ENCODE measurements at regions not wholly inside any gene's neighbourhood (a gene's known extent, or its start where the extent isn't known, plus 50 kb on each side); places are given as distances from the start of the nearest gene placed in this dataset.
A peak's percentile ranks its signal among the peaks of the same experiment; 100 is the strongest.

GRCh38 chr22:27648853-27649252 lies 152.7 kb downstream of the MN1 start:
- no peak overlapping the region for H3K14ac ChIP-seq (ENCODE audit: low read length)
- H4K91ac ChIP-seq (ENCODE audit: low read depth, low read length, poor library complexity): no peak overlapping the region
- no peak overlapping the region for H2AFZ ChIP-seq (ENCODE audit: low read length)
- no peak overlapping the region for H2BK12ac ChIP-seq (ENCODE audit: low read length)
- no peak overlapping the region for H3K23ac ChIP-seq (ENCODE audit: low read depth, low read length, poor library complexity)
- no peak overlapping the region for H2BK120ac ChIP-seq (ENCODE audit: low read depth, low read length)
- no peak overlapping the region for H3K27ac ChIP-seq (replicated peaks; ENCODE audit: low read length)
- no peak overlapping the region for H2BK15ac ChIP-seq (ENCODE audit: low read length)
- DNase-seq (ENCODE audit: low spot score): no peak
- H3K27me3 ChIP-seq (ENCODE audit: control insufficient read depth in 3 of 3, insufficient read depth in 3 of 3, low read depth in 1 of 3, low read length in 3 of 3): no peaks in the 10 kb centered on the region
- no peaks in the 10 kb centered on the region for H3K9me3 ChIP-seq (replicated peaks in 1 of 2; ENCODE audit: control insufficient read depth in 2 of 2, insufficient read depth in 1 of 2, low read depth in 1 of 2, low read length in 2 of 2)
- no peak overlapping the region for H3K9ac ChIP-seq (ENCODE audit: low read depth, low read length, poor library complexity)
- H3K79me1 ChIP-seq (ENCODE audit: low read depth, low read length): no peaks in the 10 kb centered on the region
- H3K18ac ChIP-seq (ENCODE audit: low read length): no peak overlapping the region
- 100% methylated on average over 1 of the region's 2 CpGs; no CpG with 5 or more reads in 1 of the 2 donors for WGBS, 2 donors (ENCODE audit: extremely low coverage in 2 of 2, insufficient read length in 2 of 2, insufficient replicate concordance in 1 of 2)
- no peaks in the 10 kb centered on the region for H3K36me3 ChIP-seq (replicated peaks in 1 of 2; ENCODE audit: control insufficient read depth in 2 of 2, insufficient read depth in 2 of 2, low read length in 2 of 2)
- H4K8ac ChIP-seq (ENCODE audit: low read depth, low read length): no peak overlapping the region
- H3K4me1 ChIP-seq (ENCODE audit: control insufficient read depth in 2 of 2, insufficient read depth in 1 of 2, low read depth in 1 of 2, low read length in 2 of 2): peaks cover 5 to 14% of the 10 kb centered on the region in 2 donors
- no peak overlapping the region for H3K4ac ChIP-seq (ENCODE audit: low read length)
- H2BK5ac ChIP-seq (ENCODE audit: low read length): no peak overlapping the region
- H2AK5ac ChIP-seq (ENCODE audit: low read depth, low read length): no peak overlapping the region
- H3K4me2 ChIP-seq (ENCODE audit: insufficient read depth, low read length, poor library complexity, severe bottlenecking): no peak overlapping the region
- no peak overlapping the region for H3K4me3 ChIP-seq (ENCODE audit: low read length in 2 of 2)

- WGBS, 2 donors (ENCODE audit: extremely low coverage in 2 of 2, insufficient read length in 2 of 2, insufficient replicate concordance in 1 of 2): no CpG with 5 or more reads among the region's 10 CpGs
- Histone ChIP-seq H2BK15ac (ENCODE audit: low read length) (peak overlapping the region; percentile 70), H3K4me1 (ENCODE audit: control insufficient read depth in 2 of 2, insufficient read depth in 1 of 2, low read depth in 1 of 2, low read length in 2 of 2) (peaks cover 1 to 5% of the 10 kb centered on the region in 2 donors), H3K27ac (replicated peaks; ENCODE audit: low read length) (no peak overlapping the region), H3K14ac (ENCODE audit: low read length) (peak overlapping the region; percentile 4), H3K4me2 (ENCODE audit: insufficient read depth, low read length, poor library complexity, severe bottlenecking) (no peak overlapping the region), H3K4ac (ENCODE audit: low read length) (no peak overlapping the region), H4K8ac (ENCODE audit: low read depth, low read length) (no peak overlapping the region), H2AK5ac (ENCODE audit: low read depth, low read length) (peak overlapping the region; percentile 71), H3K18ac (ENCODE audit: low read length) (peak overlapping the region; percentile 83), H4K91ac (ENCODE audit: low read depth, low read length, poor library complexity) (no peak overlapping the region), H3K9ac (ENCODE audit: low read depth, low read length, poor library complexity) (peak overlapping the region; percentile 44), H2BK120ac (ENCODE audit: low read depth, low read length) (no peak overlapping the region), H3K23ac (ENCODE audit: low read depth, low read length, poor library complexity) (peak overlapping the region; percentile 48), H3K79me1 (ENCODE audit: low read depth, low read length) (no peaks in the 10 kb centered on the region), H3K9me3 (replicated peaks in 1 of 2; ENCODE audit: control insufficient read depth in 2 of 2, insufficient read depth in 1 of 2, low read depth in 1 of 2, low read length in 2 of 2) (no peaks in the 10 kb centered on the region), H2AFZ (ENCODE audit: low read length) (no peak overlapping the region), H3K27me3 (ENCODE audit: control insufficient read depth in 3 of 3, insufficient read depth in 3 of 3, low read depth in 1 of 3, low read length in 3 of 3) (no peaks in the 10 kb centered on the region), H3K4me3 (ENCODE audit: low read length in 2 of 2) (no peak overlapping the region), H3K36me3 (replicated peaks in 1 of 2; ENCODE audit: control insufficient read depth in 2 of 2, insufficient read depth in 2 of 2, low read length in 2 of 2) (no peaks in the 10 kb centered on the region), H2BK5ac (ENCODE audit: low read length) (no peak overlapping the region), H2BK12ac (ENCODE audit: low read length) (peak overlapping the region; percentile 80)
- DNase-seq (ENCODE audit: low spot score): no peak
Measured at GRCh38 chr22:27650572-27650971, 151.0 kb downstream of the MN1 start.

- no peaks in the 10 kb centered on the region for H3K36me3 ChIP-seq (replicated peaks in 1 of 2; ENCODE audit: control insufficient read depth in 2 of 2, insufficient read depth in 2 of 2, low read length in 2 of 2)
- H2BK15ac ChIP-seq (ENCODE audit: low read length): peak overlapping the region; percentile 70
- H3K27ac ChIP-seq (replicated peaks; ENCODE audit: low read length): no peak overlapping the region
- H3K23ac ChIP-seq (ENCODE audit: low read depth, low read length, poor library complexity): no peak overlapping the region
- H2BK5ac ChIP-seq (ENCODE audit: low read length): no peak overlapping the region
- H3K9ac ChIP-seq (ENCODE audit: low read depth, low read length, poor library complexity): no peak overlapping the region
- no peak overlapping the region for H2BK12ac ChIP-seq (ENCODE audit: low read length)
- WGBS, 2 donors (ENCODE audit: extremely low coverage in 2 of 2, insufficient read length in 2 of 2, insufficient replicate concordance in 1 of 2): no CpG with 5 or more reads among the region's 3 CpGs
- peak overlapping the region; percentile 71 for H2AK5ac ChIP-seq (ENCODE audit: low read depth, low read length)
- no peak overlapping the region for H2AFZ ChIP-seq (ENCODE audit: low read length)
- no peak overlapping the region for H3K4me2 ChIP-seq (ENCODE audit: insufficient read depth, low read length, poor library complexity, severe bottlenecking)
- H4K8ac ChIP-seq (ENCODE audit: low read depth, low read length): no peak overlapping the region
- H4K91ac ChIP-seq (ENCODE audit: low read depth, low read length, poor library complexity): no peak overlapping the region
- no peaks in the 10 kb centered on the region for H3K9me3 ChIP-seq (replicated peaks in 1 of 2; ENCODE audit: control insufficient read depth in 2 of 2, insufficient read depth in 1 of 2, low read depth in 1 of 2, low read length in 2 of 2)
- H3K79me1 ChIP-seq (ENCODE audit: low read depth, low read length): no peaks in the 10 kb centered on the region
- no peak for DNase-seq (ENCODE audit: low spot score)
- H3K4me3 ChIP-seq (ENCODE audit: low read length in 2 of 2): no peak overlapping the region
- H3K14ac ChIP-seq (ENCODE audit: low read length): peak overlapping the region; percentile 4
- H3K18ac ChIP-seq (ENCODE audit: low read length): no peak overlapping the region
- H3K4me1 ChIP-seq (ENCODE audit: control insufficient read depth in 2 of 2, insufficient read depth in 1 of 2, low read depth in 1 of 2, low read length in 2 of 2): peaks cover 1 to 5% of the 10 kb centered on the region in 2 donors
- H2BK120ac ChIP-seq (ENCODE audit: low read depth, low read length): no peak overlapping the region
- no peaks in the 10 kb centered on the region for H3K27me3 ChIP-seq (ENCODE audit: control insufficient read depth in 3 of 3, insufficient read depth in 3 of 3, low read depth in 1 of 3, low read length in 3 of 3)
- H3K4ac ChIP-seq (ENCODE audit: low read length): no peak overlapping the region
Measured at GRCh38 chr22:27650985-27651384, 150.6 kb downstream of the MN1 start.

GRCh38 chr22:27651486-27651885 lies 150.1 kb downstream of the MN1 start:
- Histone ChIP-seq H3K18ac (ENCODE audit: low read length) (peak overlapping the region; percentile 41), H3K27me3 (ENCODE audit: control insufficient read depth in 3 of 3, insufficient read depth in 3 of 3, low read depth in 1 of 3, low read length in 3 of 3) (no peaks in the 10 kb centered on the region), H2BK12ac (ENCODE audit: low read length) (no peak overlapping the region), H3K4me2 (ENCODE audit: insufficient read depth, low read length, poor library complexity, severe bottlenecking) (no peak overlapping the region), H3K4me1 (ENCODE audit: control insufficient read depth in 2 of 2, insufficient read depth in 1 of 2, low read depth in 1 of 2, low read length in 2 of 2) (peaks cover 1 to 2% of the 10 kb centered on the region in 2 donors), H3K79me1 (ENCODE audit: low read depth, low read length) (no peaks in the 10 kb centered on the region), H3K27ac (replicated peaks; ENCODE audit: low read length) (no peak overlapping the region), H3K9ac (ENCODE audit: low read depth, low read length, poor library complexity) (no peak overlapping the region), H3K36me3 (replicated peaks in 1 of 2; ENCODE audit: control insufficient read depth in 2 of 2, insufficient read depth in 2 of 2, low read length in 2 of 2) (no peaks in the 10 kb centered on the region), H3K4me3 (ENCODE audit: low read length in 2 of 2) (no peak overlapping the region), H2BK120ac (ENCODE audit: low read depth, low read length) (no peak overlapping the region), H2AK5ac (ENCODE audit: low read depth, low read length) (no peak overlapping the region), H4K91ac (ENCODE audit: low read depth, low read length, poor library complexity) (no peak overlapping the region), H3K14ac (ENCODE audit: low read length) (no peak overlapping the region), H3K23ac (ENCODE audit: low read depth, low read length, poor library complexity) (no peak overlapping the region), H2BK5ac (ENCODE audit: low read length) (no peak overlapping the region), H4K8ac (ENCODE audit: low read depth, low read length) (no peak overlapping the region), H3K4ac (ENCODE audit: low read length) (no peak overlapping the region), H3K9me3 (replicated peaks in 1 of 2; ENCODE audit: control insufficient read depth in 2 of 2, insufficient read depth in 1 of 2, low read depth in 1 of 2, low read length in 2 of 2) (peaks cover 2 to 4% of the 10 kb centered on the region in 2 donors), H2AFZ (ENCODE audit: low read length) (no peak overlapping the region), H2BK15ac (ENCODE audit: low read length) (no peak overlapping the region)
- no CpG with 5 or more reads among the region's 5 CpGs for WGBS, 2 donors (ENCODE audit: extremely low coverage in 2 of 2, insufficient read length in 2 of 2, insufficient replicate concordance in 1 of 2)
- no peak for DNase-seq (ENCODE audit: low spot score)

Data from neuronal stem cell (in vitro differentiated cells).